Ascending aorta (tissue), 2 donors: ENCODE measurements at regions not wholly inside any gene's neighbourhood (a gene's known extent, or its start where the extent isn't known, plus 50 kb on each side); places are given as distances from the start of the nearest gene placed in this dataset.

Experiments
- DNase-seq, 2 donors: peaks; one replicate each; pipeline ENCODE4 v3.0.0-alpha.2; 2019; ENCODE audit warnings: low spot score in 2 of 2
- H3K27ac ChIP-seq, 2 donors: fragments of 200-600 bp; sonication (generic); one replicate each; pipeline ENCODE4 v1.5.1; 2016 to 2017; ENCODE audit warnings: mild to moderate bottlenecking in 1 of 2
- H3K27me3 ChIP-seq: fragments of 200-600 bp; sonication (generic); one replicate; pipeline ENCODE4 v1.5.1; 2017
- H3K36me3 ChIP-seq, 2 donors: fragments of 200-600 bp; sonication (generic); one replicate each; pipeline ENCODE4 v1.5.1; 2016
- H3K4me1 ChIP-seq, 2 donors: fragments of 200-600 bp; sonication (generic); one replicate each; pipeline ENCODE4 v1.5.1; 2016 to 2017; ENCODE audit warnings: mild to moderate bottlenecking in 1 of 2
- H3K4me3 ChIP-seq, 2 donors: fragments of 200-600 bp; sonication (generic); one replicate each; pipeline ENCODE4 v1.5.1; 2016 to 2017; ENCODE audit warnings: mild to moderate bottlenecking in 1 of 2
- H3K9me3 ChIP-seq, 2 donors: fragments of 200-600 bp; sonication (generic); one replicate each; pipeline ENCODE4 v1.5.1; 2016
- CTCF ChIP-seq, 3 experiments: fragments of 200-600 bp in 2 of 3; fragments of 450-650 bp in 1 of 3; sonication (generic) in 2 of 3; IDR thresholded peaks; one replicate each; pipeline ENCODE4 v1.5.1; 2016 to 2019; ENCODE audit warnings: antibody characterized with exemption in 3 of 3, mild to moderate bottlenecking in 1 of 3, moderate library complexity in 1 of 3
- intact Hi-C: fragments of 100-400 bp; cut with DNase I; formaldehyde crosslinking; loops from one replicate; pipeline ENCODE4 v1.15.1; 2023

GRCh38 chr9:99748266-99748665 is 73.4 kb upstream of the NR4A3 start:
- H3K4me1 ChIP-seq = no peaks in the 10 kb centered on the region
- no peaks in the 10 kb centered on the region for H3K27me3 ChIP-seq
- intact Hi-C loops = no loop called here
- no peaks in the 10 kb centered on the region for H3K9me3 ChIP-seq
- H3K4me3 ChIP-seq = no peak overlapping the region
- no peaks in the 10 kb centered on the region for H3K36me3 ChIP-seq
- no peak for DNase-seq
- no peak for TF ChIP-seq CTCF (IDR thresholded peaks at IDR 0.05)
- H3K27ac ChIP-seq = no peak overlapping the region

GRCh38 chr9:99748676-99749075 is 73.0 kb upstream of the NR4A3 start:
- H3K9me3 ChIP-seq = no peaks in the 10 kb centered on the region
- no peaks in the 10 kb centered on the region for H3K36me3 ChIP-seq
- intact Hi-C loops = no loop called here
- no peaks in the 10 kb centered on the region for H3K27me3 ChIP-seq
- no peak overlapping the region for H3K27ac ChIP-seq
- H3K4me3 ChIP-seq = no peak overlapping the region
- H3K4me1 ChIP-seq = no peaks in the 10 kb centered on the region
- no peak for TF ChIP-seq CTCF (IDR thresholded peaks at IDR 0.05)
- no peak for DNase-seq

- no peak for TF ChIP-seq CTCF (IDR thresholded peaks at IDR 0.05)
- Histone ChIP-seq H3K27ac (no peak overlapping the region), H3K9me3 (no peaks in the 10 kb centered on the region), H3K4me1 (no peaks in the 10 kb centered on the region), H3K27me3 (no peaks in the 10 kb centered on the region), H3K36me3 (no peaks in the 10 kb centered on the region), H3K4me3 (no peak overlapping the region)
- no peak for DNase-seq
- intact Hi-C loops = no loop called here
Measured at GRCh38 chr9:99749641-99750040, 72.0 kb upstream of the NR4A3 start.

- no peaks in the 10 kb centered on the region for H3K27me3 ChIP-seq
- no peaks in the 10 kb centered on the region for H3K4me1 ChIP-seq
- no peak overlapping the region for H3K4me3 ChIP-seq
- no peak for DNase-seq
- no peak for TF ChIP-seq CTCF (IDR thresholded peaks at IDR 0.05)
- H3K27ac ChIP-seq = no peak overlapping the region
- intact Hi-C loops = no loop called here
- no peaks in the 10 kb centered on the region for H3K36me3 ChIP-seq
- no peaks in the 10 kb centered on the region for H3K9me3 ChIP-seq
Measured at GRCh38 chr9:99750526-99750925, 71.2 kb upstream of the NR4A3 start.

- Histone ChIP-seq H3K27me3 (no peaks in the 10 kb centered on the region), H3K4me3 (no peak overlapping the region), H3K4me1 (no peaks in the 10 kb centered on the region), H3K27ac (no peak overlapping the region), H3K9me3 (no peaks in the 10 kb centered on the region), H3K36me3 (no peaks in the 10 kb centered on the region)
- intact Hi-C loops = no loop called here
- no peak for DNase-seq
- no peak for TF ChIP-seq CTCF (IDR thresholded peaks at IDR 0.05)
Measured at GRCh38 chr9:99752417-99753109, 69.1 kb upstream of the NR4A3 start.

- Histone ChIP-seq H3K9me3 (no peaks in the 10 kb centered on the region), H3K4me3 (no peak overlapping the region), H3K4me1 (no peaks in the 10 kb centered on the region), H3K36me3 (no peaks in the 10 kb centered on the region), H3K27me3 (no peaks in the 10 kb centered on the region), H3K27ac (no peak overlapping the region)
- intact Hi-C loops = no loop called here
- TF ChIP-seq CTCF (IDR thresholded peaks at IDR 0.05) = no peak
- no peak for DNase-seq
Measured at GRCh38 chr9:99753436-99753835, 68.2 kb upstream of the NR4A3 start.
